ENCODE measurements at regions not wholly inside any gene's neighbourhood (a gene's known extent, or its start where the extent isn't known, plus 50 kb on each side); places are given as distances from the start of the nearest gene placed in this dataset.

DNA sequence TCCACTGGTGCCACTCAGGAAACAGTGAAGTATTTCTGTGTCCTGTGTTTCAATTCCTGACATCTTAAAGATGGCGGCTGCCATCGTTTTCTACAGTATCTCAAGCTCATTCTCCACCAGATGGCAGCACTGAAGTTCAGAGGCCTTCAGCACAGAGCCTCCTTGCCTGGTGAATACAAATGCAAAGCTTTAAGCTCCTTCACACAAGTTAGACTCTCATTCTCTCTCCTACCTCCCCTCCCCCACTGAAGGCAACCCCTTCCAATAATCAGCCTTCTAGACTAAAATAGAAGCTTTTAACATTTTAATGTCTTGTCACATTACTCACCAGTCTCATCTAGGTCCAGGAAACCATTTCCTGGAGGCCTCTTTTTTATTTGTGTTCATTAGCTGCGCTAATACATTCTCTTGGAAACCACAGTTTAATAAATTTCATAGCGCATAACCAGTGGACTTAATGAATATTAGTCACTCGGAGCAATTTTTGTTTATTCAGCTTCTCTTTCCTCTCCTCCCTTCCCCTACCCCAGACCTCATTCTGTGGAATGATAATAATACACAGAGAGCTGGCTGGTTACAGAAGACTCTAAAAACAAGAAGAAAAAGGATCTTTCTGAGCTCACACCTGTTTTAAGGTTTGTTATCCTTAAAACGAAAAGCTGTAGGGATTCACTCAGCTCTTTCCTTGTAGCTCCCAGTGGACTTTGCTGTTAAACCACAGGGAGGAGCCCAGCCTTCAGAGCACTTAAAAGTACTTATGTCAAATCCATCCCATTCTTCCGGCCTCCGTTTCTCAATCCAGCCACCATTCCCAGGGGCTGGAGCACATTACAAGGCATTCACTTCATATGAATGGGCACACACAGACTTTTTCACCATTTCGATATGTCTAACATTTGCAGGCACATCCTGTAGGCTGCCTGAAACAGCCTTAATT is 384.9 kb downstream of the HLX start:
- WGBS, 2 experiments (ENCODE audit: low coverage in 1 of 2, low lambda C conversion rate in 2 of 2, missing lambda C conversion rate in 2 of 2): 27 to 32% methylated on average over 9 of the region's 9 CpGs
- H3K9me3 ChIP-seq (ENCODE audit: low read depth): no peaks in the 10 kb centered on the region
- no peaks in the 10 kb centered on the region for H4K20me1 ChIP-seq (ENCODE audit: insufficient read depth)
- no peak overlapping the region for H3K9ac ChIP-seq
- H2AFZ ChIP-seq: peak overlapping the region; percentile 97
- H3K79me2 ChIP-seq (ENCODE audit: insufficient read depth): no peaks in the 10 kb centered on the region
- H3K27ac ChIP-seq: no peak overlapping the region
- no peaks in the 10 kb centered on the region for H3K27me3 ChIP-seq (replicated peaks; ENCODE audit: insufficient read depth)
- H3K9me2 ChIP-seq (ENCODE audit: insufficient read depth): no peaks in the 10 kb centered on the region
- peaks cover 10% of the 10 kb centered on the region; the same call in 1 of the 2 replicates for H3F3A ChIP-seq (ENCODE audit: insufficient read depth)
- DNase-seq: peak; percentile 93
- H3K4me2 ChIP-seq (ENCODE audit: unreplicated experiment): no peak overlapping the region
- TF ChIP-seq EZH2 (IDR thresholded peaks at IDR 0.05; ENCODE audit: insufficient read depth, poor library complexity, severe bottlenecking) (no peak), EZH2phosphoT487 (IDR thresholded peaks at IDR 0.05; ENCODE audit: insufficient read depth, low read depth) (no peak)
- H3K4me3 ChIP-seq: no peak overlapping the region
- no peaks in the 10 kb centered on the region for H3K36me3 ChIP-seq (ENCODE audit: low read depth)
- peaks cover 20% of the 10 kb centered on the region for H3K4me1 ChIP-seq (ENCODE audit: insufficient read depth)
- in situ Hi-C loops (cut with MboI): loop anchor here (5.0 kb wide), 1 partner anchor 168 kb away; no protein-coding TSS in a partner anchor

GRCh38 chr1:221264848-221265247 is 385.6 kb downstream of the HLX start:
- no peaks in the 10 kb centered on the region for H3K9me3 ChIP-seq (ENCODE audit: low read depth)
- H3K36me3 ChIP-seq (ENCODE audit: low read depth): no peaks in the 10 kb centered on the region
- no peak overlapping the region for H3K4me3 ChIP-seq
- in situ Hi-C loops (cut with MboI): loop anchor here (5.0 kb wide), 1 partner anchor 167 kb away; no protein-coding TSS in a partner anchor
- H3K9ac ChIP-seq: no peak overlapping the region
- no peak overlapping the region for H3K4me2 ChIP-seq (ENCODE audit: unreplicated experiment)
- peaks cover 10% of the 10 kb centered on the region; the same call in 1 of the 2 replicates for H3F3A ChIP-seq (ENCODE audit: insufficient read depth)
- H3K79me2 ChIP-seq (ENCODE audit: insufficient read depth): no peaks in the 10 kb centered on the region
- TF ChIP-seq EZH2phosphoT487 (IDR thresholded peaks at IDR 0.05; ENCODE audit: insufficient read depth, low read depth): no peak
- TF ChIP-seq EZH2 (IDR thresholded peaks at IDR 0.05; ENCODE audit: insufficient read depth, poor library complexity, severe bottlenecking): no peak
- no peak overlapping the region for H3K27ac ChIP-seq
- no peak for DNase-seq
- H3K4me1 ChIP-seq (ENCODE audit: insufficient read depth): peaks cover 20% of the 10 kb centered on the region
- no peaks in the 10 kb centered on the region for H3K9me2 ChIP-seq (ENCODE audit: insufficient read depth)
- H4K20me1 ChIP-seq (ENCODE audit: insufficient read depth): no peaks in the 10 kb centered on the region
- peak overlapping the region; percentile 97 for H2AFZ ChIP-seq
- no peaks in the 10 kb centered on the region for H3K27me3 ChIP-seq (replicated peaks; ENCODE audit: insufficient read depth)
- 59 to 65% methylated on average over 5 of the region's 5 CpGs for WGBS, 2 experiments (ENCODE audit: low coverage in 1 of 2, low lambda C conversion rate in 2 of 2, missing lambda C conversion rate in 2 of 2)

DNA sequence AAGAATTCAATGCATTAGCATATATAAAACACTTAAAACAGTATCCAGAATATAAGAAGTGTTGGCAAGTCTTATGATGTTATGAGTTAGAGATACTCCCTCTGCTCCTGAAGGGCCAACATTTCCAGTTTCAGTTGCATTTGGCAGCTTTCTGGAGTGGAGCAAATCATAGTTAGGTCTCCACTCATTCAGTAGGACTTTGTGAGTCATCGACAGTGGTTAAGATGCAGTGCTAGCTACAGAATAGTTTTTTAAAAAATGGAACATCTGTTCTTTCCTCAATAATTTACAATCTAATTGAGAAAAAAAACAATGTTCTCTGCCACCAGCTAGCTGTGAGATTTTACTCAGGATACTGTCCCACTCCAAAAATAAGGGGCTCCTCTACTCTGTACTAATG is 389.1 kb downstream of the HLX start:
- H2AFZ ChIP-seq: no peak overlapping the region
- no peaks in the 10 kb centered on the region for H3K27me3 ChIP-seq (replicated peaks; ENCODE audit: insufficient read depth)
- in situ Hi-C loops (cut with MboI): no loop called here
- no peaks in the 10 kb centered on the region for H3K79me2 ChIP-seq (ENCODE audit: insufficient read depth)
- H3K36me3 ChIP-seq (ENCODE audit: low read depth): no peaks in the 10 kb centered on the region
- H4K20me1 ChIP-seq (ENCODE audit: insufficient read depth): no peaks in the 10 kb centered on the region
- H3F3A ChIP-seq (ENCODE audit: insufficient read depth): peaks cover 10% of the 10 kb centered on the region; the same call in 1 of the 2 replicates
- no peaks in the 10 kb centered on the region for H3K9me3 ChIP-seq (ENCODE audit: low read depth)
- H3K27ac ChIP-seq: peak overlapping the region; percentile 21; the same call in 1 of the 2 replicates
- no peaks in the 10 kb centered on the region for H3K9me2 ChIP-seq (ENCODE audit: insufficient read depth)
- no peak overlapping the region for H3K4me3 ChIP-seq
- H3K4me2 ChIP-seq (ENCODE audit: unreplicated experiment): peak overlapping the region; percentile 54
- DNase-seq: peak; percentile 93
- TF ChIP-seq EZH2 (IDR thresholded peaks at IDR 0.05; ENCODE audit: insufficient read depth, poor library complexity, severe bottlenecking): no peak
- no peak for TF ChIP-seq EZH2phosphoT487 (IDR thresholded peaks at IDR 0.05; ENCODE audit: insufficient read depth, low read depth)
- no peak overlapping the region for H3K9ac ChIP-seq
- peaks cover 20% of the 10 kb centered on the region for H3K4me1 ChIP-seq (ENCODE audit: insufficient read depth)
- 0% methylated on average over 1 of the region's 1 CpG for WGBS, 2 experiments (ENCODE audit: low coverage in 1 of 2, low lambda C conversion rate in 2 of 2, missing lambda C conversion rate in 2 of 2)

GRCh38 chr1:221271701-221272100 is 392.5 kb downstream of the HLX start:
- Histone ChIP-seq H3K36me3 (ENCODE audit: low read depth) (no peaks in the 10 kb centered on the region), H3K79me2 (ENCODE audit: insufficient read depth) (no peaks in the 10 kb centered on the region), H3K4me3 (no peak overlapping the region), H2AFZ (no peak overlapping the region), H3K9me2 (ENCODE audit: insufficient read depth) (no peaks in the 10 kb centered on the region), H3K27me3 (replicated peaks; ENCODE audit: insufficient read depth) (no peaks in the 10 kb centered on the region), H3K9ac (no peak overlapping the region), H3K4me2 (ENCODE audit: unreplicated experiment) (no peak overlapping the region), H4K20me1 (ENCODE audit: insufficient read depth) (no peaks in the 10 kb centered on the region), H3K27ac (no peak overlapping the region), H3F3A (ENCODE audit: insufficient read depth) (peaks cover 10% of the 10 kb centered on the region; the same call in 1 of the 2 replicates), H3K9me3 (ENCODE audit: low read depth) (no peaks in the 10 kb centered on the region), H3K4me1 (ENCODE audit: insufficient read depth) (0 out of 2 replicates have a peak, but pooled peaks cover 8% of the 10 kb centered on the region)
- in situ Hi-C loops (cut with MboI): no loop called here
- no peak for DNase-seq
- TF ChIP-seq EZH2phosphoT487 (IDR thresholded peaks at IDR 0.05; ENCODE audit: insufficient read depth, low read depth) (no peak), EZH2 (IDR thresholded peaks at IDR 0.05; ENCODE audit: insufficient read depth, poor library complexity, severe bottlenecking) (no peak)
- WGBS, 2 experiments (ENCODE audit: low coverage in 1 of 2, low lambda C conversion rate in 2 of 2, missing lambda C conversion rate in 2 of 2): 58 to 63% methylated on average over 5 of the region's 5 CpGs
